Activated T-cell treated with anti-CD3 and anti-CD28 coated beads, Interleukin-2, amount 50 U/mL, for 72 hours (primary cell): ENCODE measurements at regions not wholly inside any gene's neighbourhood (a gene's known extent, or its start where the extent isn't known, plus 50 kb on each side); places are given as distances from the start of the nearest gene placed in this dataset.

Experiments used
- ATAC-seq, 2 donors: fragments of 150-1000 bp; cut with Tn5 transposase; replicated peaks in 1 of 2; 2 replicates each; pipeline ENCODE4 v1.10.0; 2021; ENCODE audit warnings: moderate library complexity in 2 of 2, mild to moderate bottlenecking in 1 of 2
- DNase-seq, 2 donors: peaks; one replicate each; pipeline ENCODE4 v3.0.0; 2021 to 2022; ENCODE audit warnings: mixed read lengths in 1 of 2
- H3K27ac Mint-ChIP-seq: one replicate; pipeline ENCODE4 v1.8.0; 2022; ENCODE audit warnings: mild to moderate bottlenecking, moderate library complexity, mixed read lengths
- H3K27me3 Mint-ChIP-seq: one replicate; pipeline ENCODE4 v1.8.0; 2022; ENCODE audit warnings: low read depth, mixed read lengths
- H3K36me3 Mint-ChIP-seq, 2 donors: one replicate each; pipeline ENCODE4 v1.8.0; 2022; ENCODE audit warnings: mixed read lengths in 2 of 2, mild to moderate bottlenecking in 1 of 2; ENCODE audit not compliant: insufficient read depth in 2 of 2
- H3K4me1 Mint-ChIP-seq: one replicate; pipeline ENCODE4 v1.8.0; 2022; ENCODE audit warnings: low read depth, mixed read lengths
- H3K4me3 Mint-ChIP-seq, 2 donors: one replicate each; pipeline ENCODE4 v1.8.0; 2022; ENCODE audit warnings: mild to moderate bottlenecking in 2 of 2, mixed read lengths in 2 of 2, moderate library complexity in 2 of 2
- H3K9me3 Mint-ChIP-seq, 2 donors: one replicate each; pipeline ENCODE4 v1.8.0; 2022; ENCODE audit warnings: mixed read lengths in 2 of 2

- no peak for ATAC-seq
- no peak for DNase-seq
- H3K36me3 Mint-ChIP-seq, result no peaks in the 10 kb centered on the region
Measured at GRCh38 chr3:66655044-66655443, 154.2 kb upstream of the LRIG1 start.

GRCh38 chr3:66655671-66656070 is 154.8 kb upstream of the LRIG1 start:
- Mint-ChIP-seq H3K36me3 (no peaks in the 10 kb centered on the region), H3K4me3 (no peak overlapping the region), H3K4me1 (no peaks in the 10 kb centered on the region), H3K9me3 (no peaks in the 10 kb centered on the region), H3K27ac (no peak overlapping the region), H3K27me3 (no peaks in the 10 kb centered on the region)
- no peak for ATAC-seq
- DNase-seq, result no peak

More at GRCh38 chr3:66655044-66655443, 154.2 kb upstream of the LRIG1 start:
- H3K9me3 Mint-ChIP-seq, result no peaks in the 10 kb centered on the region
- no peak overlapping the region for H3K27ac Mint-ChIP-seq
- H3K27me3 Mint-ChIP-seq, result no peaks in the 10 kb centered on the region
- no peak overlapping the region for H3K4me3 Mint-ChIP-seq
- no peaks in the 10 kb centered on the region for H3K4me1 Mint-ChIP-seq

- Mint-ChIP-seq H3K9me3 (no peaks in the 10 kb centered on the region), H3K27ac (no peak overlapping the region), H3K36me3 (no peaks in the 10 kb centered on the region), H3K4me1 (no peaks in the 10 kb centered on the region), H3K4me3 (no peak overlapping the region), H3K27me3 (no peaks in the 10 kb centered on the region)
- no peak for DNase-seq
- no peak for ATAC-seq
Measured at GRCh38 chr3:66656609-66657008, 155.8 kb upstream of the LRIG1 start.

GRCh38 chr3:66659056-66659455 is 158.2 kb upstream of the LRIG1 start:
- no peak for ATAC-seq
- Mint-ChIP-seq H3K4me3 (no peak overlapping the region), H3K36me3 (no peaks in the 10 kb centered on the region), H3K9me3 (no peaks in the 10 kb centered on the region), H3K4me1 (no peaks in the 10 kb centered on the region), H3K27me3 (no peaks in the 10 kb centered on the region), H3K27ac (no peak overlapping the region)
- no peak for DNase-seq

GRCh38 chr3:66661628-66662027 is 160.8 kb upstream of the LRIG1 start:
- Mint-ChIP-seq H3K36me3 (no peaks in the 10 kb centered on the region), H3K27me3 (no peaks in the 10 kb centered on the region)
- no peak for ATAC-seq

GRCh38 chr3:66662894-66663293 is 162.1 kb upstream of the LRIG1 start:
- H3K4me1 Mint-ChIP-seq, result no peaks in the 10 kb centered on the region
- no peak overlapping the region for H3K27ac Mint-ChIP-seq
- no peaks in the 10 kb centered on the region for H3K36me3 Mint-ChIP-seq
- H3K4me3 Mint-ChIP-seq, result no peak overlapping the region
- H3K27me3 Mint-ChIP-seq, result no peaks in the 10 kb centered on the region
- DNase-seq, result no peak
- ATAC-seq, result no peak
- peaks cover 0 to 1% of the 10 kb centered on the region in 2 donors for H3K9me3 Mint-ChIP-seq

More at GRCh38 chr3:66661628-66662027, 160.8 kb upstream of the LRIG1 start:
- H3K4me1 Mint-ChIP-seq, result no peaks in the 10 kb centered on the region
- H3K9me3 Mint-ChIP-seq, result no peaks in the 10 kb centered on the region
- no peak overlapping the region for H3K4me3 Mint-ChIP-seq
- DNase-seq, result no peak
- no peak overlapping the region for H3K27ac Mint-ChIP-seq

- Mint-ChIP-seq H3K27ac (no peak overlapping the region), H3K4me1 (no peaks in the 10 kb centered on the region), H3K4me3 (no peak overlapping the region), H3K27me3 (no peaks in the 10 kb centered on the region), H3K9me3 (peaks cover 0 to 1% of the 10 kb centered on the region in 2 donors), H3K36me3 (no peaks in the 10 kb centered on the region)
- DNase-seq (no peak), ATAC-seq (no peak)
Measured at GRCh38 chr3:66665021-66665695, 164.3 kb upstream of the LRIG1 start.

- no peaks in the 10 kb centered on the region for H3K27me3 Mint-ChIP-seq
- no peaks in the 10 kb centered on the region for H3K36me3 Mint-ChIP-seq
- DNase-seq (no peak), ATAC-seq (no peak)
- no peak overlapping the region for H3K27ac Mint-ChIP-seq
- no peaks in the 10 kb centered on the region for H3K4me1 Mint-ChIP-seq
- H3K4me3 Mint-ChIP-seq, result no peak overlapping the region
- H3K9me3 Mint-ChIP-seq, result peaks cover 0 to 1% of the 10 kb centered on the region in 2 donors
Measured at GRCh38 chr3:66666362-66666761, 165.5 kb upstream of the LRIG1 start.

GRCh38 chr3:66667263-66667662 is 166.4 kb upstream of the LRIG1 start:
- Mint-ChIP-seq H3K36me3 (no peaks in the 10 kb centered on the region), H3K9me3 (peaks cover 0 to 1% of the 10 kb centered on the region in 2 donors), H3K4me1 (no peaks in the 10 kb centered on the region), H3K4me3 (no peak overlapping the region), H3K27ac (no peak overlapping the region), H3K27me3 (no peaks in the 10 kb centered on the region)
- no peak for DNase-seq
- ATAC-seq, result no peak

GRCh38 chr3:66671291-66671690 is 170.5 kb upstream of the LRIG1 start:
- ATAC-seq, result no peak
- H3K4me1 Mint-ChIP-seq, result no peaks in the 10 kb centered on the region
- H3K27me3 Mint-ChIP-seq, result peaks cover 5% of the 10 kb centered on the region
- DNase-seq, result no peak
- peaks cover 0 to 2% of the 10 kb centered on the region in 2 donors for H3K9me3 Mint-ChIP-seq
- no peak overlapping the region for H3K27ac Mint-ChIP-seq
- no peaks in the 10 kb centered on the region for H3K36me3 Mint-ChIP-seq
- no peak overlapping the region for H3K4me3 Mint-ChIP-seq

GRCh38 chr3:66672830-66673229 is 172.0 kb upstream of the LRIG1 start:
- no peak overlapping the region for H3K4me3 Mint-ChIP-seq
- no peak overlapping the region for H3K27ac Mint-ChIP-seq
- ATAC-seq, result no peak
- no peak for DNase-seq
- H3K4me1 Mint-ChIP-seq, result no peaks in the 10 kb centered on the region
- H3K27me3 Mint-ChIP-seq, result peaks cover 5% of the 10 kb centered on the region
- peaks cover 0 to 1% of the 10 kb centered on the region in 2 donors for H3K9me3 Mint-ChIP-seq
- no peaks in the 10 kb centered on the region for H3K36me3 Mint-ChIP-seq

GRCh38 chr3:66673293-66673692 is 172.5 kb upstream of the LRIG1 start:
- DNase-seq (no peak), ATAC-seq (no peak)
- H3K4me3 Mint-ChIP-seq, result no peak overlapping the region
- H3K36me3 Mint-ChIP-seq, result no peaks in the 10 kb centered on the region
- no peaks in the 10 kb centered on the region for H3K4me1 Mint-ChIP-seq
- H3K27ac Mint-ChIP-seq, result no peak overlapping the region
- peaks cover 0 to 1% of the 10 kb centered on the region in 2 donors for H3K9me3 Mint-ChIP-seq
- H3K27me3 Mint-ChIP-seq, result peaks cover 5% of the 10 kb centered on the region

GRCh38 chr3:66675366-66675765 is 174.5 kb upstream of the LRIG1 start:
- no peak for ATAC-seq
- Mint-ChIP-seq H3K27me3 (peaks cover 11% of the 10 kb centered on the region), H3K36me3 (no peaks in the 10 kb centered on the region), H3K27ac (no peak overlapping the region), H3K4me1 (no peaks in the 10 kb centered on the region), H3K4me3 (no peak overlapping the region), H3K9me3 (peaks cover 1 to 3% of the 10 kb centered on the region in 2 donors)
- no peak for DNase-seq

- DNase-seq (no peak), ATAC-seq (no peak)
- no peak overlapping the region for H3K27ac Mint-ChIP-seq
- H3K4me3 Mint-ChIP-seq, result no peak overlapping the region
- H3K36me3 Mint-ChIP-seq, result no peaks in the 10 kb centered on the region
- no peaks in the 10 kb centered on the region for H3K4me1 Mint-ChIP-seq
- peaks cover 11% of the 10 kb centered on the region for H3K27me3 Mint-ChIP-seq
- H3K9me3 Mint-ChIP-seq, result no peaks in the 10 kb centered on the region
Measured at GRCh38 chr3:66692042-66692765, 191.4 kb upstream of the LRIG1 start.
